ENCODE measurements at regions not wholly inside any gene's neighbourhood (a gene's known extent, or its start where the extent isn't known, plus 50 kb on each side); places are given as distances from the start of the nearest gene placed in this dataset.

DNA sequence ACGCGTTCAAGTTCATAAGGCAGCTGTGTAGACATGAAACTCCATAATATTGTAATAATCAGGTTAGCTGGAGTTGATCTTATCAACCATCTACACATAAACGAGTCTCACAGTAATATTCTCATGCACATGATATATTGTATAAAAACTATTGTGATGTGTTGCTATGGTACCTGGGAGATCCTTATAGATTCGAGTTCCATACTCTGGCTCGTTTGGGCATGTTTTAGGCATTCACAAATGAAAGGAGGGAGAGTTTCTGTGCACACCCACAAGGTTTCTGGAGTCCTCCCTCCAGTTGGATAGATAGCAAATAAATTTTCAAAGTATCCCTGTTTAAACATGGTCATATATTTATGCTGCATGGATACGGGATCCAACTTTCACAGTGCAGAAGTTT is 567.5 kb upstream of the SLC35B3 start:
- FAIRE-seq = no peak
- DNase-seq (ENCODE audit: insufficient read length, low spot score) = no peak
- TF ChIP-seq, protein P1, sequence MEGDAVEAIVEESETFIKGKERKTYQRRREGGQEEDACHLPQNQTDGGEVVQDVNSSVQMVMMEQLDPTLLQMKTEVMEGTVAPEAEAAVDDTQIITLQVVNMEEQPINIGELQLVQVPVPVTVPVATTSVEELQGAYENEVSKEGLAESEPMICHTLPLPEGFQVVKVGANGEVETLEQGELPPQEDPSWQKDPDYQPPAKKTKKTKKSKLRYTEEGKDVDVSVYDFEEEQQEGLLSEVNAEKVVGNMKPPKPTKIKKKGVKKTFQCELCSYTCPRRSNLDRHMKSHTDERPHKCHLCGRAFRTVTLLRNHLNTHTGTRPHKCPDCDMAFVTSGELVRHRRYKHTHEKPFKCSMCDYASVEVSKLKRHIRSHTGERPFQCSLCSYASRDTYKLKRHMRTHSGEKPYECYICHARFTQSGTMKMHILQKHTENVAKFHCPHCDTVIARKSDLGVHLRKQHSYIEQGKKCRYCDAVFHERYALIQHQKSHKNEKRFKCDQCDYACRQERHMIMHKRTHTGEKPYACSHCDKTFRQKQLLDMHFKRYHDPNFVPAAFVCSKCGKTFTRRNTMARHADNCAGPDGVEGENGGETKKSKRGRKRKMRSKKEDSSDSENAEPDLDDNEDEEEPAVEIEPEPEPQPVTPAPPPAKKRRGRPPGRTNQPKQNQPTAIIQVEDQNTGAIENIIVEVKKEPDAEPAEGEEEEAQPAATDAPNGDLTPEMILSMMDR (IDR thresholded peaks at IDR 0.05; ENCODE audit: insufficient read depth, missing control alignments) = no peak

DNA sequence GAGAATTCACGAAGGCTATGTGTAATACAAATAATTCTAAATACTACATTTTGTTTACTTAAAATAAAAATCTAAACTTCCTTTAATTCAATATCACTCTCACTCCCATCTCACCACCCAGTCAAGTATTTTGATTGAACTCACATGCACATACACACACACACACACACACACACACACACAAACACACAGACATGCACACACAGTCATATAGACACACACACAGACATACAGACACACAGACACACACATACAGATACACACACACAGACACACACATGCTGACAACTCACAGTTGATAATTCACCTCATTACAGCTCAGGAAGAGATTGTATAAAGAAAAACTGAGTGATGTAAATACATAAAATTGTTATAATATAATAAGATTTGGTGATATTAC is 559.8 kb upstream of the SLC35B3 start:
- FAIRE-seq (no peak), DNase-seq (ENCODE audit: insufficient read length, low spot score) (no peak)
- TF ChIP-seq, protein P1 (IDR thresholded peaks at IDR 0.05; ENCODE audit: insufficient read depth, missing control alignments) = no peak

DNA sequence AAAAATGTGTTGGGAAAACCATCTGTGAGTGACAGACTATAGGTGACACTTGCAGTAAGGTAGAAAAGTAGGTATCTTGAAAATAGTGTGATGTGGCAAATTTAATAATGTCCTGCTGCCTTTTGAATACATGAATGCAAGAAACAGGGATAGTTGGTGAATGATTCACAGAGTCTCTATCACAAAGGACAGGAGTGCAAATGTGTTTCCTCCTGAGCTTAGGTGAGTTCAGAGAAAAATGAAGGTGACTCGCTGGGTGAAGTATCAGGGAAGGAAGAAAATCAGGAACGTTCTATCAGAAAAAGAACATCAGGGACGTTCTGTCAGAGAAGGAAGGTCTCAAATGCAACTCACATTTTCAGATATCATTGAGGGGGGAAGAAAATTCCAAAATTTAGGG is 557.8 kb upstream of the SLC35B3 start:
- no peak for FAIRE-seq
- TF ChIP-seq, protein P1 (IDR thresholded peaks at IDR 0.05; ENCODE audit: insufficient read depth, missing control alignments) = no peak
- no peak for DNase-seq (ENCODE audit: insufficient read length, low spot score)

DNA sequence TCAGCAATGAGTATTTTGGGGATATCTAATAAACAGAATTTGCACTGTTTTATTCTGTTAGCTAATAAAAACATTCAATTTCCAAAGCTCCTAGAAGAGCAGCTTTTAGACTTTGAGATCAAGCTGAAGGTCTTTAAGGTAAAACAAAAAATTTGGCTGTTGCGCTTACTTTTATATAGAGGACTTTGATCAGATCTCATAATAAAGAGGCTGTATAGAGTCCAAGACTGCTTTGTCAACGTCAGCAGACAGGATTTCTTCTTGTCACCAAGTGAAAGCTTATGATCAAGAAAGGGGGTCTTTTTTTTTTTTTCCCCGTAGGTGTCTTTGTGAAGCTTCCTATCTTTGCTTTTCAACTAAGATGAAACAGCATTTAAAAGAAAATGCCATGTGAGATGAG is 556.5 kb upstream of the SLC35B3 start:
- no peak for FAIRE-seq
- TF ChIP-seq, protein P1 (IDR thresholded peaks at IDR 0.05; ENCODE audit: insufficient read depth, missing control alignments) = no peak
- no peak for DNase-seq (ENCODE audit: insufficient read length, low spot score)

DNA sequence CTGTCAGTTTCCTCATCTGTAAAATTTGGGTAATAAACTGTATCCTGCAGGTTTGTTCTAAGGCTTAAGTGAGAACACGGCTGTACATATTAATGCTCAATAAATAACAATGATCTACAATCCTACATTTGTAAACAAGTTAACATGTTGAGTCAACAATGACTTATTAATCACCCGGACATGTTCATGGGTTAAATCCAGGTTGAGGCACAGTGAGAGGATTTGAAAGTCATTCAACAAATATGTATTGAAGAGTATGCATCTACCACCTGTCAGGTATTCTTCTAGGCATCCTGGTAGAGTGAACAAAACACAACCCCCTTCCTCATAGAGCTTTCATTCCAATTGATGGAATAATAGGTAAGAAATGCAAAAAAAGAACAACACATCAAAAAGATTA is 554.7 kb upstream of the SLC35B3 start:
- no peak for DNase-seq (ENCODE audit: insufficient read length, low spot score)
- TF ChIP-seq, protein P1 (IDR thresholded peaks at IDR 0.05; ENCODE audit: insufficient read depth, missing control alignments) = no peak
- no peak for FAIRE-seq

DNA sequence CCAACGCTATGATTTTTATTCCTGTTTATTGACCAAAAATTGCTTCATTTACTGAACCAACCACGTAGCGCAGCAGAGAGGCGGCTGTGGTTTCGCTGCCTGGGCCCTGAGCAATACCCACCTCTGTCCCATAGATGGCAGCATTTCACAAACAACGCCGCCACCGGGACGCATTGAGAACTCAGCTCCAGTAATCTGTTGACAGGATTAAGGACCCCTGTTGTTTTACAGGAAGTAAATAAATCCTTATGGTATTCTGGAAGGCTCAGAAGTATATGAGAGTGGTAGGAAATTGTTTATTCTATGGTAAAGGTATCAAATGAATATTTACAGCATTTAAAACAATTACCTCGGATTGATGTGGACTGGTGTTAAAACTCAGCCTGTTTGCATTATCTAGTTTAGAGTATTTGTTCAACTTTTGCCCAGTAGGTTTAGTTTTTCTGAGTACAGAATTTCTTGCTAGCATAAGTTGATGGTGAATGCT is 547.9 kb upstream of the SLC35B3 start:
- DNase-seq (ENCODE audit: insufficient read length, low spot score) (no peak), FAIRE-seq (no peak)

DNA sequence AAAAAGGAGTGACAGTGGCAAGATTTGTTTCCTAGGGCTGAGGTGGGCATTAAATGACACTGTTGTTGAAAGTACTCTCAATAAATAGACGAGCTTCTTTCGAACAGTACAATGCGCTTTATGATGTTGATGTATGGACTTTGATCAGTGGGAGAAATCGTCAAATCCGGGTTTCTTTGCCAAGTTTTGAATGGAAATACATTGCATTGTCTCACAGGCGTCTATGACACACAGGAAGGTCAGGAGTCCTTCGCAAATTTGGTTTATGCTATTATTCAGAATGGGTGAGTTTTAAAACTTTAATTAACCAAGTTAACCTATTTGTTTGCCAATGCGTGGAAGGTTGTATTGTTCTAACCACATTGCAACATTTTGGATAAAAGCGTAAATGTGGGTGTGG is 547.3 kb upstream of the SLC35B3 start:
- TF ChIP-seq, protein P1 (IDR thresholded peaks at IDR 0.05; ENCODE audit: insufficient read depth, missing control alignments) = no peak
- FAIRE-seq = no peak
- DNase-seq (ENCODE audit: insufficient read length, low spot score) = no peak

More for the DNA sequence above, 547.9 kb upstream of the SLC35B3 start:
- TF ChIP-seq, protein P1 (IDR thresholded peaks at IDR 0.05; ENCODE audit: insufficient read depth, missing control alignments) = peak; percentile 86

All from D721Med (cell line).